Islet of Langerhans (tissue), 1 donor: ENCODE measurements at regions not wholly inside any gene's neighbourhood (a gene's known extent, or its start where the extent isn't known, plus 50 kb on each side); places are given as distances from the start of the nearest gene placed in this dataset.
"Not testable (repeated sequence)": the region's sequence is repeated elsewhere in the genome, so short reads cannot be mapped to it uniquely, and the experiment has no call there.

ENCODE experiments used
- FAIRE-seq: peaks from one replicate; lab custom pipeline; 2011; peaks lifted over from hg19 to GRCh38; lab: Jason Lieb, UNC

DNA sequence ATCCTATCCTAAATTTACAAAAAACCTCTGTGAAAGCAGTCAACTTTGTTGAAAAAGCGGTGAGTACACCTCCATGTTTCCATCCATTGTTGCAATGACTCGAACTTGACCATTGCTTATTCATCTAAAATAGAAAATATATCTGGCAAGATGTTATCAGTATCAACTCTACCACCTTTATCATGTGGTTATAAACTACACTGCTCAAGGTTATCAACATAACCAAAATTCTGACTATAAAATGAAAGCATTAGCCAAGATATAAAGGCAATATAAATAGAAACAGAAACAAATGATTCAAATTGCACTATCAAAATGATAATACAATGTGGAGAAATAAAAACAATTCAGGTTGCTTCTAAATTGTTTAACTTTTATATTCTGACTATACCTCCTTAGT lies 150.0 kb downstream of the AVL9 start:
- FAIRE-seq = not testable (repeated sequence)

DNA sequence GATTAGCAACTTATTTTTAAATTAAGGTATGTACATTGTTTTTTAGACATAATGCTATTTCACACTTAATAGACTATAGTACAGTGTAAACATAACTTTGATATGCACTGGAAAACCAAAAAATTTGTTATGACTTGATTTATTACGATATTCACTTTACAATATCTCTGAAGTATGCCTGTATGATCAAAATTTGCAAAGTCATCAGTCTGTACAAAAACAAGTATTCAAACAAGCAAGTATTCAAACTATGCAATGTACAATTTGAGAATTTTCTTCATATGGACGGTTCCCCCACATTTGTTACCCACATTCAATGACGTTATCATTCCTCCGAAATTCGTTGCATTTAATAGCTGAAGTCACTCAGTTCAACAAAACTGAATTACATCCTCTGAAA lies 147.9 kb downstream of the AVL9 start:
- FAIRE-seq = no peak

DNA sequence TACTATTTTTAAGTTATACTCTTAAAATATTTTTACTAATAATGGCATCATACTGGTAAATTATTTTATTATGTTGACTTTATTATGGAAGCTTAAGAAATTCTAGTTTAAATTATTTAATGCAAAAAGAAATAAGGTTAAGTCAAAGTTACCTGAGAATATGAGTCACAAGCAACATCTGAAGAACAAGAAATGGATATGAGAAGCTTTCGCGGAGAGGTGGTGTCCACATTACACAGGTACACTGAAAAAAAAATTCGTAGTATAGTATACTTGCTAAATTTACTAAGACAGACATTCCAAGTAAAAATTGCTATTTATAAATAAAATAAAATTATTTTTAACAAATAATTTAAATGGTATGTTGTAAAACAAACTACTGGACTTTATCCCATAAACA lies 143.8 kb downstream of the AVL9 start:
- FAIRE-seq = no peak

DNA sequence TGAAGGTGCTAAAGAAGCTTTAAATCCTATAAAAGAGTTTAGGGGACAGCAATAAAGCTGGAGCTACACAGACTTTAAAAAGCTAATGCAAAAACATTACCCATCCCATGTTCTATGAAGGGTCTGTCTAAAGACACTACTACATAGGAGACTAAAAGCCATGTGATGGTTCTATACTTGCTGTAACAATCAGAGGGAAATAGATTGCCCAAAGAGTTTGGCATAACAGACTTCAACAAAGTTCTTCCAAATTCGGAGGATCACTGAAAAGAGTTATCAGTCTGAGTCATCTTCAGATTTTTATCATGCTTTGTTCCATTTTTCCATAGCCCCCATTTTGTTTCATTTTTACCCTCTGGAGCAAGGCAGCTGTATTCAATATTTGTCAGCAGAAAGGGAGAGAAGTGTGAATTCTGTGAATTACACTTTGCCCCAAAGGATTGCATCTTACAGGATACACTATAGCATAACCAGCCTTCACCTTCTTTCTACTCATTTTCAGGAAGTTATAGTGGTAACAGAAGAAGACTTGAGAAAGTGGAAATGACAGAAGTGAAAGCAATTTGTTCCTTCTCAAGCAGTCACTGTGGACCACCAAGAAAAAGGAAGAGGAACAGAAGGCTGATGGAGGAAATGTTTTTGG lies 143.3 kb downstream of the AVL9 start:
- not testable (repeated sequence) for FAIRE-seq
